ENCODE measurements at regions not wholly inside any gene's neighbourhood (a gene's known extent, or its start where the extent isn't known, plus 50 kb on each side); places are given as distances from the start of the nearest gene placed in this dataset.

GRCh38 chr3:151630938-151631441 is 102.7 kb upstream of the AADACL2 start:
- Histone ChIP-seq H3K27ac (ENCODE audit: low read depth, low read length) (no peak overlapping the region), H3K9me3 (ENCODE audit: control insufficient read depth, insufficient read depth, low read length) (no peaks in the 10 kb centered on the region), H3K27me3 (ENCODE audit: control insufficient read depth, insufficient read depth, low read length) (no peaks in the 10 kb centered on the region), H3K4me3 (ENCODE audit: low read depth, low read length) (no peak overlapping the region)
- no peak for DNase-seq (ENCODE audit: low read depth, low spot score)
- TF ChIP-seq CTCF (IDR thresholded peaks at IDR 0.05; ENCODE audit: low read depth, low read length): no peak
- ChIA-PET POLR2A (no interaction called here), CTCF (no interaction called here)

GRCh38 chr3:151630035-151630434 is 103.7 kb upstream of the AADACL2 start:
- Histone ChIP-seq H3K27ac (ENCODE audit: low read depth, low read length) (no peak overlapping the region), H3K27me3 (ENCODE audit: control insufficient read depth, insufficient read depth, low read length) (no peaks in the 10 kb centered on the region), H3K4me3 (ENCODE audit: low read depth, low read length) (no peak overlapping the region), H3K9me3 (ENCODE audit: control insufficient read depth, insufficient read depth, low read length) (no peaks in the 10 kb centered on the region)
- no peak for TF ChIP-seq CTCF (IDR thresholded peaks at IDR 0.05; ENCODE audit: low read depth, low read length)
- DNase-seq (ENCODE audit: low read depth, low spot score): no peak
- POLR2A ChIA-PET: no interaction called here
- CTCF ChIA-PET: interaction anchor here (0.7 kb wide), 2 partner anchors 196 to 1031 kb away, joined by 4 read pairs; no protein-coding TSS in a partner anchor

- CTCF ChIA-PET: interaction anchor here (0.8 kb wide), 1 partner anchor 158 kb away, joined by 3 read pairs; no protein-coding TSS in a partner anchor
- Histone ChIP-seq H3K27me3 (ENCODE audit: control insufficient read depth, insufficient read depth, low read length) (no peaks in the 10 kb centered on the region), H3K9me3 (ENCODE audit: control insufficient read depth, insufficient read depth, low read length) (no peaks in the 10 kb centered on the region), H3K27ac (ENCODE audit: low read depth, low read length) (no peak overlapping the region), H3K4me3 (ENCODE audit: low read depth, low read length) (no peak overlapping the region)
- no peak for DNase-seq (ENCODE audit: low read depth, low spot score)
- TF ChIP-seq CTCF (IDR thresholded peaks at IDR 0.05; ENCODE audit: low read depth, low read length): no peak
- POLR2A ChIA-PET: no interaction called here
These were observed 108.1 kb upstream of the AADACL2 start for GRCh38 chr3:151625586-151625985.

- CTCF ChIA-PET: interaction anchor here (0.8 kb wide), 1 partner anchor 157 kb away, joined by 3 read pairs; no protein-coding TSS in a partner anchor
These were observed 108.6 kb upstream of the AADACL2 start for GRCh38 chr3:151625086-151625485.

GRCh38 chr3:151620071-151620470 is 113.7 kb upstream of the AADACL2 start:
- no peaks in the 10 kb centered on the region for H3K9me3 ChIP-seq (ENCODE audit: control insufficient read depth, insufficient read depth, low read length)
- ChIA-PET CTCF (interaction anchor here (0.6 kb wide), 1 partner anchor 194 kb away, joined by 3 read pairs; no protein-coding TSS in a partner anchor), POLR2A (no interaction called here)
- no peak for TF ChIP-seq CTCF (IDR thresholded peaks at IDR 0.05; ENCODE audit: low read depth, low read length)
- no peak for DNase-seq (ENCODE audit: low read depth, low spot score)
- H3K27me3 ChIP-seq (ENCODE audit: control insufficient read depth, insufficient read depth, low read length): no peaks in the 10 kb centered on the region
- H3K27ac ChIP-seq (ENCODE audit: low read depth, low read length): no peak overlapping the region
- no peak overlapping the region for H3K4me3 ChIP-seq (ENCODE audit: low read depth, low read length)

More at GRCh38 chr3:151625086-151625485, 108.6 kb upstream of the AADACL2 start:
- Histone ChIP-seq H3K9me3 (ENCODE audit: control insufficient read depth, insufficient read depth, low read length) (no peaks in the 10 kb centered on the region), H3K27me3 (ENCODE audit: control insufficient read depth, insufficient read depth, low read length) (no peaks in the 10 kb centered on the region), H3K27ac (ENCODE audit: low read depth, low read length) (no peak overlapping the region), H3K4me3 (ENCODE audit: low read depth, low read length) (no peak overlapping the region)
- POLR2A ChIA-PET: no interaction called here
- no peak for DNase-seq (ENCODE audit: low read depth, low spot score)
- no peak for TF ChIP-seq CTCF (IDR thresholded peaks at IDR 0.05; ENCODE audit: low read depth, low read length)

All from AG04450 (cell line).